ENCODE measurements at regions not wholly inside any gene's neighbourhood (a gene's known extent, or its start where the extent isn't known, plus 50 kb on each side); places are given as distances from the start of the nearest gene placed in this dataset.

GRCh38 chr9:135249711-135250110, 162.2 kb downstream of the OLFM1 start:
- TF ChIP-seq POLR2A (IDR thresholded peaks at IDR 0.05; ENCODE audit: low read length) (no peak), CTCF (IDR thresholded peaks at IDR 0.05) (no peak), ZSCAN20 (CRISPR knock-in tag; IDR thresholded peaks at IDR 0.05) (no peak)

Measured in A549 (cell line).